Parathyroid adenoma (tissue), 2 donors: ENCODE measurements at regions not wholly inside any gene's neighbourhood (a gene's known extent, or its start where the extent isn't known, plus 50 kb on each side); places are given as distances from the start of the nearest gene placed in this dataset.

Experiments used
- H2AFZ ChIP-seq: fragments of 300-600 bp; sonication (generic); one replicate; pipeline ENCODE4 v1.7.0; 2017; ENCODE audit warnings: antibody characterized with exemption, mild to moderate bottlenecking
- H3K27ac ChIP-seq: fragments of 300-600 bp; sonication (generic); one replicate; pipeline ENCODE4 v1.7.0; 2017
- H3K27me3 ChIP-seq: fragments of 300-600 bp; sonication (generic); one replicate; pipeline ENCODE4 v1.7.0; 2017; ENCODE audit warnings: low read length; ENCODE audit not compliant: control insufficient read depth, insufficient read depth
- H3K36me3 ChIP-seq: fragments of 300-600 bp; sonication (generic); one replicate; pipeline ENCODE4 v1.7.0; 2017; ENCODE audit warnings: low read length; ENCODE audit not compliant: control insufficient read depth, insufficient read depth
- H3K4me1 ChIP-seq: fragments of 300-600 bp; sonication (generic); one replicate; pipeline ENCODE4 v1.7.0; 2017; ENCODE audit warnings: control low read depth
- H3K4me2 ChIP-seq: fragments of 300-600 bp; sonication (generic); one replicate; pipeline ENCODE4 v1.7.0; 2017; ENCODE audit warnings: low read length
- H3K4me3 ChIP-seq: fragments of 300-600 bp; sonication (generic); one replicate; pipeline ENCODE4 v1.7.0; 2017; ENCODE audit warnings: low read depth, low read length
- H3K79me2 ChIP-seq: fragments of 300-600 bp; sonication (generic); one replicate; pipeline ENCODE4 v1.7.0; 2017; ENCODE audit warnings: control low read depth
- H3K9ac ChIP-seq: fragments of 300-600 bp; sonication (generic); one replicate; pipeline ENCODE4 v1.7.0; 2017; ENCODE audit warnings: mild to moderate bottlenecking
- H3K9me3 ChIP-seq: fragments of 300-600 bp; sonication (generic); one replicate; pipeline ENCODE4 v1.7.0; 2017; ENCODE audit warnings: low read length; ENCODE audit not compliant: control insufficient read depth
- CTCF ChIP-seq: fragments of 300-600 bp; sonication (generic); IDR thresholded peaks from one replicate; pipeline ENCODE4 v1.7.0; 2017; ENCODE audit warnings: antibody characterized with exemption, mild to moderate bottlenecking
- donor health status: primary hyperparathyroidism.

- no peak overlapping the region for H3K4me2 ChIP-seq
- no peaks in the 10 kb centered on the region for H3K9me3 ChIP-seq
- H2AFZ ChIP-seq: no peak overlapping the region
- H3K4me1 ChIP-seq: peaks cover 8% of the 10 kb centered on the region
- H3K36me3 ChIP-seq: no peaks in the 10 kb centered on the region
- H3K27me3 ChIP-seq: no peaks in the 10 kb centered on the region
- no peak overlapping the region for H3K27ac ChIP-seq
- no peak overlapping the region for H3K9ac ChIP-seq
- peaks cover 45% of the 10 kb centered on the region for H3K79me2 ChIP-seq
- H3K4me3 ChIP-seq: no peak overlapping the region
- no peak for TF ChIP-seq CTCF
These were observed 424.6 kb downstream of the SHQ1 start for GRCh38 chr3:72423643-72424042.

GRCh38 chr3:72421786-72422185 is 426.5 kb downstream of the SHQ1 start:
- TF ChIP-seq CTCF: no peak
- H3K9me3 ChIP-seq: no peaks in the 10 kb centered on the region
- no peak overlapping the region for H3K27ac ChIP-seq
- no peak overlapping the region for H3K4me3 ChIP-seq
- peaks cover 56% of the 10 kb centered on the region for H3K79me2 ChIP-seq
- H3K27me3 ChIP-seq: no peaks in the 10 kb centered on the region
- H2AFZ ChIP-seq: no peak overlapping the region
- no peaks in the 10 kb centered on the region for H3K36me3 ChIP-seq
- H3K9ac ChIP-seq: no peak overlapping the region
- H3K4me1 ChIP-seq: peaks cover 8% of the 10 kb centered on the region
- no peak overlapping the region for H3K4me2 ChIP-seq

GRCh38 chr3:72421126-72421525 is 427.1 kb downstream of the SHQ1 start:
- Histone ChIP-seq H2AFZ (no peak overlapping the region), H3K4me2 (no peak overlapping the region), H3K4me3 (no peak overlapping the region), H3K79me2 (peaks cover 63% of the 10 kb centered on the region), H3K36me3 (no peaks in the 10 kb centered on the region), H3K4me1 (peaks cover 3% of the 10 kb centered on the region), H3K27ac (no peak overlapping the region), H3K9ac (no peak overlapping the region), H3K9me3 (no peaks in the 10 kb centered on the region), H3K27me3 (no peaks in the 10 kb centered on the region)
- no peak for TF ChIP-seq CTCF

GRCh38 chr3:72418856-72419255 is 429.4 kb downstream of the SHQ1 start:
- H3K4me1 ChIP-seq: no peaks in the 10 kb centered on the region
- H3K27me3 ChIP-seq: no peaks in the 10 kb centered on the region
- H3K27ac ChIP-seq: no peak overlapping the region
- no peak for TF ChIP-seq CTCF
- no peak overlapping the region for H3K4me3 ChIP-seq
- H2AFZ ChIP-seq: no peak overlapping the region
- no peak overlapping the region for H3K9ac ChIP-seq
- H3K4me2 ChIP-seq: no peak overlapping the region
- no peaks in the 10 kb centered on the region for H3K9me3 ChIP-seq
- no peaks in the 10 kb centered on the region for H3K36me3 ChIP-seq
- H3K79me2 ChIP-seq: peaks cover 67% of the 10 kb centered on the region

GRCh38 chr3:72418244-72418643 is 430.0 kb downstream of the SHQ1 start:
- no peaks in the 10 kb centered on the region for H3K27me3 ChIP-seq
- no peak for TF ChIP-seq CTCF
- H3K79me2 ChIP-seq: peaks cover 69% of the 10 kb centered on the region
- no peak overlapping the region for H3K4me3 ChIP-seq
- no peak overlapping the region for H3K4me2 ChIP-seq
- no peak overlapping the region for H3K27ac ChIP-seq
- no peaks in the 10 kb centered on the region for H3K4me1 ChIP-seq
- no peaks in the 10 kb centered on the region for H3K36me3 ChIP-seq
- H3K9ac ChIP-seq: no peak overlapping the region
- no peak overlapping the region for H2AFZ ChIP-seq
- H3K9me3 ChIP-seq: no peaks in the 10 kb centered on the region
